ENCODE measurements at regions not wholly inside any gene's neighbourhood (a gene's known extent, or its start where the extent isn't known, plus 50 kb on each side); places are given as distances from the start of the nearest gene placed in this dataset.

DNA sequence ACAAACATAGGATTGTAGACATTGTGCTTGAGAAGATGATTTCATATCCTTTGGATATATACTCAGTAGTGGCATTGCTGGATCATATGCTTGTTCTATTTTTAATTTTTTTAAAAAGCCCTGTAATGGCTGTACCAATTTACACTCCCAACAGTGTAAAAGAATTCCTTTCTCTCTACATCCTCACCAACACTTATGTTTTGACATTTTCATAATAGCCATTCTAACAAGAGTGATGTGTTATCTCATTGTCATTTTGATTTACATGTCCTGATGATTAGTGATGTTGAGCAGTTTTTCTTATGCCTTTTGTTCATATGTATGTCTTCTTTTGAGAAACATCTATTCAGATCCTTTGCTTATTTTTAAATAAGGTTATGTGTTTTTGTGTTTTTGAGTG lies 1039.2 kb upstream of the GOT2 start:
- H3K4me3 ChIP-seq (ENCODE audit: low read depth, low read length), result no peak overlapping the region

DNA sequence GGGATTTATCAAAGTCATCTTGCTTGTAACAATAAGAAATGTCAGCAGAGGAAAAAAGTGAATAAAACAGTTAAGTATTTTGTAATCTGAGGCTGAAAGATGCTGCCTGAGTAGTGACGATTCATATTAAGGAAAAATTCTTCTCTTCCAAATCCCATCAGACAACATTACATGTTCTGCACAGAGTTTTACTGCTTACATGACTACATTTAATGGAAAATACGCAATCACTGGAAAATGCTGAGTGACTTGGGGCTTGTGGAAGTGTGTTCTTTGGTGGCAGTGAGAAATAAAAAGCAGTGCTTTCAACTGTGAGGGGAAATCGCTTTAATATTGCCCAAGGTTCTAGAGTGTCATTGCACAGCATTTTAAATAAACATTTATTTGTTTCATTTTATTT lies 1025.2 kb upstream of the GOT2 start:
- H3K4me3 ChIP-seq (ENCODE audit: low read depth, low read length), result no peak overlapping the region

DNA sequence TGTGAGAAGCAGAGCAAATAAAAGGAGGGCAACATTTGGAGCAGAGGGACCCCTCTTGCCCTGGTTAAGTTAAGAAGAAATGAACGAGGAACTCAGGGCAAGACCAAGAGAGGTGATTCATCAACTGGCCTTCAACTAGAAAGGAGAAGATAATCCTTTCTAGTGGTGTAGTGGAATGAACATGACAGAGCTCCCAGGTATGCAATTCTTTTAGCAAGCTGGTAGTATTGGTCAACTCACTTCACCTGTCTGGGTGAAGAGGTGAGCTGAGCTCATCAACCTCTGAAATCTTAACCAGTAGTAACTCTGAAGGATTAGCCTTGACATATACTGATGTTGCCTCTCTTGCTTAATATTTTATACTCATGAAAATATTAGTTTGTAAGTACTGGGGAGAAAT lies 1024.7 kb upstream of the GOT2 start:
- H3K4me3 ChIP-seq (ENCODE audit: low read depth, low read length), result no peak overlapping the region

DNA sequence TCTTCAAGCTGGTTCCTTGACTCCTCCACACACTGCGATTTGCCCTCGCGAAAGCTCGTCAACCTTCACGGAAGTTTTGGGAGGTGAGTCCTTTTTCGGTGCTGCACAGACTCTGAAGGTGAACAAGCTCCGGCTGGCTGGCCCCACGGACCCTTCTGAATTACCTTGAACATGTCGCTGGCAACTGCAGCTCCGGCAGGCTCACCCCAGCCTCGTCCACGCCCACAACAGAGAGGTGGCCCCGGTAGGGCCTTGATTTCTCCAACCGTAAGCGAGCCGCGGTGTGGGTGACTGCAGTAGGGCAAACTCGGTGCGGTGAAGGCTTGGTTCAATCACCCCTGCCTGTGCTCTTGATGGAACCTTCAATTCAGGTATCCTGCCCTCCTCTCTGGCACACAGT lies 1020.7 kb upstream of the GOT2 start:
- no peak overlapping the region for H3K4me3 ChIP-seq (ENCODE audit: low read depth, low read length)

DNA sequence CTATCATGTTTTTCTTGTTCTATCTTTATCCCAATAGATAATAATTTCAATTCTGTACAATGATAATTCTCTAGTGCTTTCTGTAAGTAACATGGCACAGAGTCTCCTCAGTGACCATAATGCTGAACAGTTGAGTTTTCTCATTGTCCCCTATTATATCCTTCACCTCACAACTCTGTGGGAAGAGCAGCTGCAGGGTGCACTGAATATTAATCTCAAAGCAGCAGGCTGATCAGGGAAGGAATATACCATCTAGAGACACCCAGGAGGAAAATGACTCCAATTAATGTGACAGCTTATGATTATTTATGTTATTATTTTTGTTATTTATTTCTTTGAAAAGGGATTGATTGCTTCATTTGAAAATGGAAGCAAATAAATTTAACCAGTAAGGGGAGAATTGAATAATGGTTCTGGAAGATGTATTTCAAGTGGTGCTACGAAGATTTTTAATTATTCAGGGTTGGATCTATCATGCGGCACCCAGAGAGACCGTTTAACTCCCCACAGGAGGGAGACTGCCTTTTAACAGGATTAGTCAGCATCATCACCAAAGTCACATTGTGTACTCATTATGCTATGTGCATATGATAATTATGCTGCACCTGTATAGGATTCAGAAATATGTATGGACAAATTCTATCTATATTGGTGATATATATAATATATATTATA lies 1015.7 kb upstream of the GOT2 start:
- H3K4me3 ChIP-seq (ENCODE audit: low read depth, low read length), result no peak overlapping the region

DNA sequence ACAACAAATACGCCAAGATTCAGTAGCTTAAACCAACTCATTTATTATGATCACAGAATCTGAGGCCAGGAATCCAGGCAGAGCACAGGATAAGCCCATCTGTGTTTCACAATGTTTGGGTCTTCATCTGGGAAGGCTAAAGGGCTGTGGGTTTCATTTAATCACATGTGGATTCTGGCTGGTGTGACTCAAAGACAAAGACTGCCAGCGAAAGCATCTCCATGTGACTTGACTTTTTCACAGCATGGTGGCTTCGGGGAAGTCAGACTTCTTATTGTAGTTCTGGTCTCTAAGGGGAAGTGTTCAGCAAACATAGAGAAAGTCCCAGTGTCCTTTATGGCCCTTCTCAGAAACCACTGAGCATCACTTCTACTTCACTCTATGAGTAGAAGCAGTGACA lies 1014.4 kb upstream of the GOT2 start:
- H3K4me3 ChIP-seq (ENCODE audit: low read depth, low read length), result no peak overlapping the region

DNA sequence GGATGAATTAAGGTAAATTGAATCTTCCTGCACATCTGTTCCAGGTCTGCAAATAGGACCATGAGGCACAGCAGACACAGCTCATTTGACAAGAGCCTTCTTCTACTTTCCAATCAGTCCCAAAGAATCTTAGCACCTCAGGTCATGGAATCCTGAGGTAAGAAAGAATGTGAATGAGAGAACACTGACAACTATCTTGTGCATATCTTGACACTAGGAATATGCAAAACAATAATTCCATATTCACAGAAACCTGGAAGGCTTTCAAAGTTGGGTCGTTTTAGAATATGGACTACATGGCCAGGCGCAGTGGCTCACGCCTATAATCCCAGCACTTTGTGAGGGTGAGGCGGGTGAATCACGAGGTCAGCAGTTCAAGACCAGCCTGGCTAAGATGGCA lies 1009.4 kb upstream of the GOT2 start:
- H3K4me3 ChIP-seq (ENCODE audit: low read depth, low read length), result no peak overlapping the region

DNA sequence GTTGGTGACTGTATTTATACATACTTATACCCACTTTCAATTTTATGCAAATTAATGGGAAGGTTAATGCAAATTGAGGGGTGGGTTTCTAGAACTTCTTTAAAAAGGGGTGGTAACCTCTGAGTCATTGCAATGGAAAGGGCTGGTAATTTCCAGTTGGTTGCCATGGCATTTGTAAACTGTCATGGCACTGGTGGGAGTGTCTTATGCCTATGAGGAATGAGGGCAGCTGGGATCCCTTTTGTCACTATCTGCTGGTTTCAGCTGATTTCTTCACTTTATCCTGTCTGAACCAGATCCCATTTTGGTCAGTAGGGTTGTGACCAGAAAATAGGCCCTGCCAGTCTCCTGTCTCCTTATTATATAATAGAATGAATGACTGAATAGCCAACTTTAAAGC lies 1006.7 kb upstream of the GOT2 start:
- H3K4me3 ChIP-seq (ENCODE audit: low read depth, low read length), result no peak overlapping the region

DNA sequence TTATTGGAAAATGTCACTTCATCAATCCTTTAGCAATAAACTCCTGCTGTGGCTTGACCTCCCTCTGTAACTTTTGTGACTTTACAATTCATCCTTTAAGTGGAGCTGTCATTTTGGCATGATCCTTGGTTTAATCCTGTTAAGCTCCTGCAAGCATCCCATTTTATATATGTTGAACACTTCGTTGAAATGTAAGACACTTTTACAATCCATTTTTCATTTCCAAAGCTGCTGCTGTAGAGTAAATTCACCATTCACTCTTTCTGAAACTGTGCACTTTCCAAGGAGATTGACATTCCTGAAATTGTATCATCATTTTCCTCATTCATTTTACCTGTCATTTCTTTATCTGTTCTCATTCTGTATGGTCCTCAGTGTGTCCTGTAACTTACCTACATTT lies 1003.2 kb upstream of the GOT2 start:
- no peak overlapping the region for H3K4me3 ChIP-seq (ENCODE audit: low read depth, low read length)

DNA sequence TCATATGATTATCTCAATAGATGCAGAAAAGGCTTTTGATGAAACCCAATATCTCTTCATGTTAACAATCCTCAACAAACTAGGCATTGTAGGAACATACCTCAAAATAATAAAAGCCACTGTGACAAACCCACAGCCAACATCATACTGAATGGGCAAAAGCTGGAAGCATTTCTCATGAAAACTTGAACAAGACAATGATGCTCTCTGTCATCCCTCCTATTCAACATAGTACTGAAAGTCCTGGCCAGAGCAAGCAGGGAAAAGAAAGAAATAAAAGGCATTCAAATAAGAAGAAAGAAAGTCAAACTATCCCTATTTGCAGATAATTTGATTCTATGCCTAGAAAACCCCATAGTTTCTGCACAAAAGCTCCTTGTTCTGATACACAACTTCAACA lies 999.2 kb upstream of the GOT2 start:
- H3K4me3 ChIP-seq (ENCODE audit: low read depth, low read length), result no peak overlapping the region

DNA sequence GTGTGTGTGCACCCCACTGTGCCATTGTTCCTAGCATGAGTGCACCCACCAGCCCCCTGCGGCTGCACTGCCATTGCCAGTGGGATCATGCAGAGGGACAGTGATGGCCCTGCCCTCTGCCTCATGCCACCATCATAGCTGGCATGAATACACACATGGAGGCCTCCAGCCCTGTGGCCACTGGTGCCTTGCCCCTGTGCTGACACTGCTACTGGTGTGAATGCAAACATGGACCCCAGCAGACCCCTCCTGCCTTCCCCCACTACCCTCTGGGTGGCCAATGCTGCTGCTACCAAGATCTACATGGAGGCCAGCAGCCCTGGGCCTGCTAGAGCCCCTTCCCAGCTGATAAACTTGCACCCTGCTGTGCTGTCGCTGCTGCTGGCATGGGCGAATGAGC lies 995.5 kb upstream of the GOT2 start:
- H3K4me3 ChIP-seq (ENCODE audit: low read depth, low read length), result no peak overlapping the region

DNA sequence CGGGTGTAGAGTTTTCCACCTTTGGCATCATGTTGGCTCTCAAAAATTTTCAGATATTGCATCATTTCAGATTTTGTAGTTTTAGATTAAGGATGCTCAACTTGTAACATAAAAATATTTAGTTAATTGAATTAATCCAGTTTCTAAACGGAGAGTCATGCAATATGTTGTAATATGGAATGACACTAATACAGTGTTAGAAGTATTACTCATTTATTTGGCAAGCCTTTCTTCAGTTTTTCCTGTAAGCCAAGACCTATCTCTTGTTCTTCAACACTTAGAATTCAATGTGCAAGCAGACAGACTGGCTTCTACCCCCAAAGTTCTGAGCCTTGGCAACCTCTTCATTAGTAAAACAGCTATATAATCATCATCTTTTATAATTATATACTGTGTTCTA lies 985.0 kb upstream of the GOT2 start:
- H3K4me3 ChIP-seq (ENCODE audit: low read depth, low read length), result no peak overlapping the region

DNA sequence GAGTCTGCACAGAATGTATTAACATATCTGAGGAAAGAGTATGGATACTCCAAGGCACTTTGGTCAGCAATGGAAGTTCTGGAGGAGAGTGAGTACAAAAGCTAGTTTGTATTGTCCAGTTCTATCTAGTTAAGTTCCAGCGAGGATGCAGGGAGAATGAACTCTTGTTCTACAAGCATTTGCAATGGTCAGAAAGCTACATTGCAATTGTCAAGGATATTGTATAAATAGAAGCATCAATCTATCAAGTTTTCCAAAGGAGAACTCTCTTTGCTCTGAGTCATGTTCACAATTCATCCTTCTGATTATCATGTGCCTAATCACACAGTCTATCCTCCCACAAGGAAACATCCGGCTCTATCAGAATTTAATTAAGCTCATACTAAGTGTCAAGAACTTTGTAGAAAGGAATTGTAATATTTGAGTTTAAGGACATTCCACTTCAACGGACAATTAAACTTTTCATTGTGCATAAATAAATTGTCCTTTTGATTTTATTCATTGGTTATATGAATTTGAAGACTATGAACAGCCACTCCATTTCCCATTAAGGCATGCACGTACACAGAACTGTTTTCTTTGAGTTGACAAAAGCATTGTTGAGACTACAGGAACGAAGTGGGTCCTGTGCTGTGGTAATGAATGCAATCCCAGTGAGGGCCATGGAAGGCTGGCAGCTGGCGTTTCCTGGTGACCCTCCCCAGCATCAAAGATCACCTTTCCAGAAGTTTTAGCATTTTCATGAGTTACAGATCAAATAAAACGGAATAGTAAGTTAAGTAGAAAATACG lies 973.5 kb upstream of the GOT2 start:
- H3K4me3 ChIP-seq (ENCODE audit: low read depth, low read length), result no peak overlapping the region

DNA sequence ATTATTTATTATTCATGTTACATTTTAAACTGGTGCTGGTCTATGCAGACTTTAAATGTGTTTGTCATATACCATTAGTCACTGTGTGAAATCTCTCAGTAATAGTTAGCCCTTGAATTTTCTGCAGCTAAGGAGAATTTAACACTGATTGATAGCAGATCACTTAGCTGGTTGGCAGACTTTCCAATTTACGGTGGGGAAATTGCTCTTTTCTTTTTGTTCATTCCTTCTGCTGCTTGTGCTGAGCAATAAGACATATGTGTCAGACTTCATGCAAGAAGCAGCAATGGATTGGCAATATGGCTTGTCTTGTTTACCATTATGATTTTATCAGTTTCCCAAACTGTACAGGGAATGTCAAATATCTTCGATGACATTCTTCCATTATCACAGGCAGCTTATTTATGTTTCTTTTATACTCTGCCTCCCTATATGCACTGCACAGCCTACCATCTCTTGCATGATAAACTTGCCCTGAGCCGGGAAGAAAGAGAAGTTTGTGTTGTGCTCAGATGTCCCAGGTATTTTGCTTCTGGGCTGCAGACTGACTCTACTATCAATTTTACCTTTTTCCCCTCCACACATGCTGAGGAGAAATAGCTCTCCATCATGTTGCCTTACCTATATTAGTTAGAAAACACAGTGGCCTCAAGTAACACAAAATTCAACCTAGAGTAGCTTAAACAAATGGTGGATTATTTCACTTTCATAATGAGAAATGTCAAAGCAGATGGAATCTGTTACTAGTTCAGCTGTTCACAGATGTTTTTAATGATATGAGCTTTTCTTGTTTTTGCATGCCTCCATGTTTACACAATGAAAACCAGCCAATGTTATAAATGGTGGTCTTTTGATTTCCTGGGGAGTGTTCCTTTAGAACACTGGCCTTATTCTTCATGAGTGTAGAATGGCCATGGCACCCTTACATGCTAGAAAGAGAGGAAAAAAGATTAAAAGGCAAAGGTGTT lies 968.1 kb upstream of the GOT2 start:
- no peak overlapping the region for H3K4me3 ChIP-seq (ENCODE audit: low read depth, low read length)

DNA sequence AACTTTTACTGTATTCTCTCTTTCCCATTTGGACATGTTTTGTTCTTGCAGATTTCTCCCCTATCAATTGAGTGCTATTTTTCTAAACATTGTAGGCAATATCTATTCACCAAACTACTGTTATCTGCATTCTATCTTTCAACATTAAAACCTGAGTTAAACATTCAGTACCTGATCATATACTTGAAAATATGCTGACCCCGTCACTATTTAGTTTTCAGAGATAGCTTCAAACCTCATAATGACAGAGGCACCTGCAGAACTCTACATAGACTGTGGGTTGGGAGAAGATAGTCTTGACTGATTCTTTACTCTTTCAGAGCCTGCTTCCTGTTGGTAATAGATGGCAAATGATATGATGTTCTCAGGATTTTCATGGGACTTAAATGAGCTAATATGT lies 965.7 kb upstream of the GOT2 start:
- H3K4me3 ChIP-seq (ENCODE audit: low read depth, low read length), result no peak overlapping the region

DNA sequence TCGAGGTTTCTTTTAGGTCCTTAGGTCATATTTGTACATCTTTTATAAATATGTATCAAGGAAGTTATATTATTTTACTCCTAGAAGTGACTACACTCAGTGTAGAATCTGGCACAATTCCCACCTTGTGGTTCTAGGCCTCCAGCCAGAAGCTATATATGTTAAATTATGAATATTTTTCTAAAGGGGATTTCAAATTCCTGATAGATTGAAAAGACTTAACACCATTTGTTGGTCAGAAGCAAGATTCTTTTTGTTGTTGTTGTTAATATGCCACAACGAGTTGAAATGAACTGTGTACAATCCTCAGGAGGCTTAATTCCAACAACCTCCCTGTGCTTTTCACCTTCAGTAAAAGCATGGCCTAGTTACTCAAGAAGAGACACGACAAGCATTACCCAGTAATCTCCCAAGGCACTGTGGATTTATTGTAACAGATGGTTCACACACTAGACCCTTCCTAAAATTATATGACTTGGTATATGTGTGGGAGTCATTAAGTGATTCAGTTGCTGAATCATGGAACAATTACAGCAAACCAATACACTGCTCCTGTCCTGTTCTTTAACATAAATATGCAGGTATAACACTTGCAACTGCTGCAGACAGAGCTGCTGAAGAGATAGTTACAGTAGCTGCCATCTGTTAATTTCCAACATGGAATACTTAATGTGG lies 964.4 kb upstream of the GOT2 start:
- H3K4me3 ChIP-seq (ENCODE audit: low read depth, low read length), result no peak overlapping the region

DNA sequence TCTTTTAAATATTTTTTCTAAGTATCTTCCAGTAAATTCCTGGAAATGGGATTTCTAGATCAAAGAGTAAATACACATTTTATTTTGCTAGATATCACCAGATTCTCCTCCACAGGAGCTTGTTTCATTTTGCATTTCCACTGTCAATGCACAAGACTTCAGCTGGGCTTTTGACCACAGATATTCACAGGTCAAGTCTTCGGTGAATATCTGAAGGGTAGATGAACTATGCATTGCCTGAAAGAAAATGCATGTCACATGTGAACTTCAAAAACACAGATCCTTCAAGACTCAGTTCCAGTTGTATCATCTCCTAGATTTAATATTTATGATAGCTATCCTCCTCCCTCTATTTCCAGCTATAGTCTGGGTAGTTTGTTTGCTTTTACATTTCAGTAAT lies 963.6 kb upstream of the GOT2 start:
- no peak overlapping the region for H3K4me3 ChIP-seq (ENCODE audit: low read depth, low read length)

DNA sequence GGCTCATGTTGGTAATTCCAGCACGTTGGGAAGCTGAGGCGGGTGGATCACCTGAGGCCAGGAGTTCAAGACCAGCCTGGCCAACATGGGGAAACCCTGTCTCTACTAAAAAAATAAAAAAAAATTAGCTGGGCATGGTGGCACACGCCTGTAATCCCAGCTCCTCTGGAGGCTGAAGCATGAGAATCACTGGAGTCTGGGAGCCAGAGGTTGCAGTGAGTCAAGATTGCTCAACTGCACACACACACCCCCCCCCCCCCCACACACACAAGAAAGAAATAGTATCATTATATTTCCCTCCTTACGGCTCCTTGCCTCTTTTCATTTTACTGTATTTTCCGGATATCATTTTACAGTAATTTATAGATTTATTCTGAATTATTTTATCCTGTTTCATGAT lies 963.1 kb upstream of the GOT2 start:
- H3K4me3 ChIP-seq (ENCODE audit: low read depth, low read length), result no peak overlapping the region

DNA sequence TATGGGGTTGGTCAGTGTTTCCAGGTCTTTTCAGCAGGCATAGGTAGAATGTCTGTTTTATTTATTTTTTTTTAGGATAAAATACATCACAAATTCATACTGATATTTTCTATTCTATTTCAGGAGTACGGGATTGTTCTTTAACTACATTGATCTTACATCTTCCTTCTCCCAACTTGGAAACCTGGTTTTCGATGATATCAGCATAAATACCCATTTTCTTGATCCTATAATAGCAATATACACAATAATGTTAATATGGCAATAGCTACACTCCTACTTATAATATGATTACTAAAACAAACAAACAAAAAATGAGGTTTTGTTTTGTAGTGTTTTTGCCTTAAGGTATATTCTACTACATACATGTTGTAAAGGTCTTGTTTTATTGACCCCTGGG lies 962.4 kb upstream of the GOT2 start:
- no peak overlapping the region for H3K4me3 ChIP-seq (ENCODE audit: low read depth, low read length)

DNA sequence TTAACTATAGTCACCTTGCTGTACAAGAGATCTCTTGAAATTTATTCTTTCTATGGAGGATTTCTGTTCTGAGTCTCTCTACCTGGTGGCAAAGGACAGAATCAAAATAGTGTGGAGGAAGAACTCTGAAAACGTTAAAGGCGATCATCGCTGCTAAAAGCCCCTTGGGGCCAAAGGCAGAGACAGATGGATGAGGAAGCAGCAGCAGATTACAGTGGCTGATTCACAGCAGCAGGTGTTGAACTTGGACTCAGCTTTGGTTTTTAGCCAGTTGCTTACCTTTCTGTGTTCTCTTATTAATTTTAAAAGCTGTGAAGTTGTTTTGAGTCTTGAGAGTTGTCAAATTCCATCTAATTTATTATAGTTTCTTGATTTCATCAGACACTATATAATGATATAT lies 956.1 kb upstream of the GOT2 start:
- no peak overlapping the region for H3K4me3 ChIP-seq (ENCODE audit: low read depth, low read length)

DNA sequence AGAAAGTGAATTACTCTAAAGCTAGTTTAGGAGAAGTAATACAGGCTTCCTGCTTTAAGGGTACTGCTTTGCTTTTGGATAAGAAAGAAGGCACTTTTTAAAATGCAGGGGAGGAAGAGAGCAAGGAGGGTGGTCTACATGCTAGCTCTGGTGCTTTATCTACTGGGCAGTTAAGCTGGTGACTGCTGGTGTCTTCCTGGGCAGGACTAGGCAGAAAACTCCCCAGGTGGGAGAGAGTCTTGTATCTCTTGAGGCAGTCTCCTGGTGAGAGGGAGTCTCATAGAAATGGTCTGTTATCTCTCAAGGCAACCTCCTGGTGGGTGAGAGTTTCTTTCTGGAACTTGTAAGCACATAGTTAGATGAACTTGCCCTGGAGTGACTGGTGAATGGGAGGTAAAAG lies 953.9 kb upstream of the GOT2 start:
- no peak overlapping the region for H3K4me3 ChIP-seq (ENCODE audit: low read depth, low read length)

Data from iPS-11a (cell line).